EL (cell line): ENCODE measurements at regions not wholly inside any gene's neighbourhood (a gene's known extent, or its start where the extent isn't known, plus 50 kb on each side); places are given as distances from the start of the nearest gene placed in this dataset.

ENCODE experiments used
- DNase-seq: peaks from one replicate; pipeline ENCODE4 v3.0.0-alpha.2; 2016

DNA sequence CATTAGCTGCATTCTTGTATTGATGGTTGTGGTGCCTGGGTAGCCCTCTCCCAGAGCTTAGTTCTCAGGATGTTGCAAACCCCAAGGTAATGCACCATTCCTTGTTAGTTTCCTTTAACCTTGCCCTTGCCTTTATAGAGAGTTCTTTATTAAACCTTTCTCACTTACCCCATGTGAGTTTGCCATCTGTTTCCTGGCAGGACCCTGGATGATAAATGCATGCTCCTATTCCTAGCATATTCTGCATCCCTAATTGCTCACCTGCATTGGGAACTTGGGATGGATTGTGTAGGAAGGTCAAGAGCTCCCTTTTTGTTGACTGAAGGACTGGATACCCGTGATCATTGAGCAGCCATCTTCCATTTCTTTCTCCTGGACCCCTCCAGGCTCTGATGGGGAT is 59.9 kb upstream of the AP1S2 start:
- DNase-seq, result no peak

DNA sequence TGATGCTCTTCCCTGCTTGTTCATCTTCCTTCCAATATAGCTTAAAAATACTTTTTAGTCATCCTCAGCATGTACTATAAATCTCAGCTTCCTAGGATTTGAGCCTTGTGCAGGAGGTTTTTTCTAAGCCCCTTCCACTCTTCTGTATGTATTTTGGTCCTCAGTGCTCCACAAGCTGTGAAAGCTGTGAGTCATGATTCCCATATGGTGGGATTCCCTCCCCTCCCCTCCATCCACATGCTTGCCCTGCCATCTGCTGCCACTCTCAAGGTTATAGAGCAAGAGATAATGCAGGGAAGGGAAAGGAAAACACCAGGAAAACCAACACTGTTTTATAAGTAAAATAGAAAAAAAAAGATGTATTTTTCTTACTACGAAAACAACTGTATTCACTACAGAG is 58.5 kb upstream of the AP1S2 start:
- no peak for DNase-seq

DNA sequence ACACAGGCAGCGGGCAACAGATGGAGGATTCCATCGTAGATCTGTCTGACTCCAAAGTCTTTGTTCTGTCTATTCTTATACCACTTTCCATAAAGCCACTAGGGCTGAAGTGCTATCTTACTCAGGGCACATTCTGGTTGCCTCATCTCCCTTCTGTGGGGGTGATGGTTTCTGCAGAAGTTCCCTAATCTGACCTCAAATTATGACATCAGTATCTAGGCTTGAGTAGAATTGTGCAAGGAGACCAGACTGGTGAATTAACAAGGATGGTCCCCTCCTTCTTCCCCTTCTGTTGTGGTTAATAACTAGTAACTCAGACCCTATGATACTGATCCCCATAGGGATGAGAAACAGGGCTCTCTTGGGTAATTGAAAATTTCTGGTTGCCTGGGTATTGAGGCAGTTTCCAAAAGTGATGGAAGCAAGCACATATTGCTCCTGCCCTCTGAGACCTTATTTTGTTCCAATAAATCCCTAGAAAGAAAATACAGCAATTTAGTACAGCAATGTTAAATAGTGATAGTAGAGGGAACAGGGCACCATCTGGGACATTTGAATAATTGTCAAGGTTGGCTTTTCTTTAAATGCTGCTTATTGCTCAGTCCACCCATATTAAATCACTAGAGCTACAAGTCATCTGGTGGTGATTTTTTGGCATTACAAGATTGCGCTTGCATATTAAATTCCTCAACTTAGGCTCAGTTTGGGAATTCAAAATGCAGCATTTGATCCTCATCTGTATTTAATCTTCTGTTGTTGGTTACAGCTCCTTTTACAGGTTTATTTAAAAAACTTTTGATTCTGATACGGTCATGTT is 57.3 kb upstream of the AP1S2 start:
- no peak for DNase-seq

DNA sequence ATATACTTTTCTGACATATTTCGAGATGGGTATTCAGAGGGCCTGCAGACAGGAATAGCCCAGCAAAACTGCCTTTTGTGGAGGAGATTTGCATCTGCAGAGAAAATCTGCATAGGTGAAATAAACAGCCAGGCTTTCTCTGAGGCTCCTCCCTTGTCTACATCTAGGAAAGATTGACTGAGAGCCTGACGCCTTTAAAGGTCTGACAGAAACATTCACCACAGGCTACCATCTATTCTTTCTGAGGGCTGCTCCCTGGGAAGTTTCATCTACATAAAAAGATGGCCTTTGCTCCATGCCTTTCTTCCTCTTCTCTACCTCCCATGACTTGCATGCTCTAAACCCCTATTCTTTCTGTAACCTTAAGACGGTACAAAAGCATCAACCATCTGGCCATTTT is 55.0 kb upstream of the AP1S2 start:
- no peak for DNase-seq

DNA sequence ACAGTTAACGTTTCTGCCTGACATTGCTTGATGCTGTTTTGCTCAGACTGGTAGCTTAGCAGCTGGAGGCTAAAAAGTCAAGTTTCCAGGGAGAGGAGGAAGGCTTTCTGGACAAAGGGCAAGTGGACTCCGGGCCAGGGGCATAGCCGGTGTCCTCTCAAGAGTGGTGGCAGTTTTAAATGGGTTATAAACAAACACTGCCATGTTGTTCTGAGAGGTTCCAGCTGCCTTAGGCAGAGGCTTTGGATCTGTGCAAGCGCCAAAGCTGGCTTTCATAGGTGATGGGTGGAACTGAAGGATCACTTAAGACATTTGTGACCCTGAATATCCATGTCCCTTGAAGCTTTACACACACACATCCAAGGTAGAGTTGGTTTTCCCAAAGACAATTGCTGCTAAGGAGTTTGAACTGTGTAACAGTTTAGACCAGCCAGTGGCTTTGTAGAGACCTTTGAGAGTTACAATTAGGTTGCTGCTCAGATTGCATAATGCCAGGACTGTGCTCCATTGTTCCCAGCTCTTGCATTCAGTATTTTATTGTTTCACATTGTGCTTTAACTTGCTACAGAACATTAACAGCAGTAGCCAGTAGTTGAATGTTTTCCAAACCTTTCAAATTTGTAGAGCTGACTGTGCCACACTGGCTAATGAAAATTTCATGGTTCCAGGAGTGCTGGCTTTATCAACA is 54.1 kb upstream of the AP1S2 start:
- DNase-seq, result no peak

DNA sequence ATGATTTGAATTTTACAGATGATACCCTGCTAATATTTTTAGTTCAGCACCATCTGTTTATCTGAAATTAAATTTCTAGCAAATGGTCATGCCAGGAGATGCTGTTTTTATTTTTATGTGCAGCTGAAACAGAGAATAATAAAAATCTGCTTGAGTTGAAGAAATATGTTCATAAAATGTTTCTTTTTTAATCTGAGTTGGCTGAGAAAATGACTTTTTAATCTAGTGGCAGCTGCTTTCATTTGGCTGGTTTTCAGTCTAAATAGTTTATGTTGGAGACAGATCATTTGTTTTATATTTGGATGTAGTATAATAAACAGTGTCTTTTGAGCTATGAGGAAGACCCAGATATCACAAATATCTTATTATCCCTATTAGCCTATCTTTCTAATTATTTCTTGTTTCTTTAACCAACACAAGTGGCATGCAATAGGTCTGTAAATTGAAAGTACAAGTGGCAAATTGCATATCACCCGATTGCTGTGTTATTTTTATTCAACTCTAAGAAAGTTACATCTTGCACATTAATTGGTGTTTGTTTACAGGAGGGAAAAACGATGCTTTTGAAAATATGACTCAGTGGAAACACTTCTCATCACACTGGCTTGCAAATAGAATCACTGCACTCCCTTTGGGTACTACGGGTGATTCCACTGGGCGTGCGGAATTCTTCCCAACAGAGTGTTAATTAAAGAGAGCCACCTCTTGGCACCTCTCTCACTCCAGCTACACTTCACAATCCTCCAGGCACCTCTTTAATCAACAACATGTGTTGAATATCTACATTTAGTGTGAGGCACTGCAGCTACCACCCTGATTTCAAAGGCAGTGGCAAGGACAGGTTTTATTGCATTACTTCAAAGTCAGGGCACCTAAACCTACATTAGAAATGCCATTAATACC is 51.7 kb upstream of the AP1S2 start:
- DNase-seq, result no peak
